ENCODE measurements at regions not wholly inside any gene's neighbourhood (a gene's known extent, or its start where the extent isn't known, plus 50 kb on each side); places are given as distances from the start of the nearest gene placed in this dataset.

GRCh38 chr4:104899863-104900262, 246.8 kb upstream of the TET2 start:
- TF ChIP-seq POLR2AphosphoS5 (IDR thresholded peaks at IDR 0.05) (no peak), POLR2A (IDR thresholded peaks at IDR 0.05) (no peak)
